Smooth muscle cell (in vitro differentiated cells): ENCODE measurements at regions not wholly inside any gene's neighbourhood (a gene's known extent, or its start where the extent isn't known, plus 50 kb on each side); places are given as distances from the start of the nearest gene placed in this dataset.

ENCODE experiments used
- DNase-seq: peaks from one replicate; lab custom pipeline; 2025; ENCODE audit not compliant: unreplicated experiment; lab: John Stamatoyannopoulos, UW
- H2AFZ ChIP-seq: fragments of 200-600 bp; sonication (generic); 2 replicates; pipeline ENCODE4 v1.6.0; 2016; ENCODE audit warnings: antibody characterized with exemption, low read depth, mild to moderate bottlenecking
- H3F3A ChIP-seq: fragments of 200-600 bp; sonication (generic); 2 replicates; pipeline ENCODE4 v1.6.0; 2017; ENCODE audit warnings: antibody characterized with exemption, low read depth
- H3K27ac ChIP-seq: fragments of 200-600 bp; sonication (generic); 2 replicates; pipeline ENCODE4 v1.5.1; 2016; ENCODE audit warnings: low read depth, mild to moderate bottlenecking
- H3K27me3 ChIP-seq: fragments of 200-600 bp; sonication (generic); 2 replicates; pipeline ENCODE4 v1.6.1; 2016; ENCODE audit warnings: low read depth, mild to moderate bottlenecking
- H3K36me3 ChIP-seq: fragments of 200-600 bp; sonication (generic); 2 replicates; pipeline ENCODE4 v1.5.1; 2016; ENCODE audit warnings: low read depth
- H3K4me1 ChIP-seq: fragments of 200-600 bp; sonication (generic); 2 replicates; pipeline ENCODE4 v1.5.1; 2016; ENCODE audit warnings: low read depth
- H3K4me2 ChIP-seq: fragments of 200-600 bp; sonication (generic); 2 replicates; pipeline ENCODE4 v1.6.0; 2016; ENCODE audit warnings: mild to moderate bottlenecking
- H3K4me3 ChIP-seq: fragments of 200-600 bp; sonication (generic); 2 replicates; pipeline ENCODE4 v1.5.1; 2016; ENCODE audit warnings: mild to moderate bottlenecking
- H3K79me2 ChIP-seq: fragments of 200-600 bp; sonication (generic); 2 replicates; pipeline ENCODE4 v1.6.0; 2016; ENCODE audit warnings: low read depth, mild to moderate bottlenecking
- H3K9ac ChIP-seq: fragments of 200-600 bp; sonication (generic); 2 replicates; pipeline ENCODE4 v1.6.0; 2016; ENCODE audit warnings: low read depth
- H3K9me3 ChIP-seq: fragments of 200-600 bp; sonication (generic); replicated peaks from 2 replicates; pipeline ENCODE4 v1.5.1; 2016; ENCODE audit warnings: low read depth
- H4K20me1 ChIP-seq: fragments of 200-600 bp; sonication (generic); 2 replicates; pipeline ENCODE4 v1.6.0; 2016; ENCODE audit warnings: low read depth
- WGBS: methylation state at CpG from one replicate; pipeline ENCODE4 v1.1.7; 2016; ENCODE audit warnings: low lambda C conversion rate; 5-methylcytosine and 5-hydroxymethylcytosine counted together
- TF ChIP-seq, protein P1 (sequence below): fragments of 200-600 bp; sonication (generic); IDR thresholded peaks from 2 replicates; pipeline ENCODE4 v1.5.1; 2017; ENCODE audit warnings: borderline replicate concordance, mild to moderate bottlenecking, antibody characterized with exemption; ENCODE audit not compliant: insufficient read depth, poor library complexity, severe bottlenecking

DNA sequence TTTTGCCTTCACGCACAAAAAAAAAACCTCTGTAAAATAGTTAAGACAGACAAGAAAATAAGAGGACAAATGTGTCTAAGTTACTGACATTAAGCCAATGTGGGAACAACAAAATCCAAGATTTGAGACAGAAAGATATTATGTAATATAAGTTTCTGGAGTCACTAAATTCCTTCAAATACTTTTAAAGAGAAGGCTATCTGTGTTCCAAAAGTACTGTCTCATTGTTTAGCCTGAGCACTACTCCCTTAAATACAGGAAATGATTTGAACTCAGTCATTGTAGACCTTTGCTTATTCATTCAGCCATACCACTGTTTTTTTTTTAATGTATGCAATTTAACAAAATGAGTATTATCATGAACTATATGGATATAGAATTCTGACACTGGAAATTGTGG lies 82.7 kb upstream of the KITLG start:
- Histone ChIP-seq H3K4me2 (no peak overlapping the region), H3K4me1 (no peaks in the 10 kb centered on the region), H3K27ac (no peak overlapping the region), H3K4me3 (no peak overlapping the region), H2AFZ (no peak overlapping the region), H3K36me3 (no peaks in the 10 kb centered on the region), H3F3A (no peaks in the 10 kb centered on the region), H3K27me3 (no peaks in the 10 kb centered on the region), H3K79me2 (no peaks in the 10 kb centered on the region), H4K20me1 (no peaks in the 10 kb centered on the region), H3K9ac (no peak overlapping the region), H3K9me3 (no peaks in the 10 kb centered on the region)
- 87% methylated on average over 1 of the region's 1 CpG for WGBS
- TF ChIP-seq, protein P1, sequence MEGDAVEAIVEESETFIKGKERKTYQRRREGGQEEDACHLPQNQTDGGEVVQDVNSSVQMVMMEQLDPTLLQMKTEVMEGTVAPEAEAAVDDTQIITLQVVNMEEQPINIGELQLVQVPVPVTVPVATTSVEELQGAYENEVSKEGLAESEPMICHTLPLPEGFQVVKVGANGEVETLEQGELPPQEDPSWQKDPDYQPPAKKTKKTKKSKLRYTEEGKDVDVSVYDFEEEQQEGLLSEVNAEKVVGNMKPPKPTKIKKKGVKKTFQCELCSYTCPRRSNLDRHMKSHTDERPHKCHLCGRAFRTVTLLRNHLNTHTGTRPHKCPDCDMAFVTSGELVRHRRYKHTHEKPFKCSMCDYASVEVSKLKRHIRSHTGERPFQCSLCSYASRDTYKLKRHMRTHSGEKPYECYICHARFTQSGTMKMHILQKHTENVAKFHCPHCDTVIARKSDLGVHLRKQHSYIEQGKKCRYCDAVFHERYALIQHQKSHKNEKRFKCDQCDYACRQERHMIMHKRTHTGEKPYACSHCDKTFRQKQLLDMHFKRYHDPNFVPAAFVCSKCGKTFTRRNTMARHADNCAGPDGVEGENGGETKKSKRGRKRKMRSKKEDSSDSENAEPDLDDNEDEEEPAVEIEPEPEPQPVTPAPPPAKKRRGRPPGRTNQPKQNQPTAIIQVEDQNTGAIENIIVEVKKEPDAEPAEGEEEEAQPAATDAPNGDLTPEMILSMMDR: no peak
- no peak for DNase-seq

DNA sequence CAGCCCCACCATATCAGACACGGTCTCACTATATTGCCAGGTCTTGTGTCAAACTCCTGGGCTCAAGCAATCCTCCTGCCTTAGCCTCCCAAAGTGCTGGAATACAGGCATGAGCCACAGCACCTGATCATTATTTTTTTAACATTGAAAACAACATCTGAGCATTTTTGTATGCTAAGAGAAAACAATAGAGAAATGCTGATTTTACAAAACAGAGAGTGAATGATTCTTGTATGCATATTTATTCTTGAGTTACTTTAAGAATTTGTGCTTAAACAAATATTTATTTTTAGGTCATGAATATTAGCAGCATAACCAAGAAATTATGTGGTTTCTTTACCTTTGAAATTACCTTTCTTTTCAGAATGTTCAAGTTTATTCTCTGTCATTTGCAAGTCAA lies 81.8 kb upstream of the KITLG start:
- Histone ChIP-seq H3K9me3 (no peaks in the 10 kb centered on the region), H3K79me2 (no peaks in the 10 kb centered on the region), H3K9ac (no peak overlapping the region), H3F3A (no peaks in the 10 kb centered on the region), H3K4me2 (no peak overlapping the region), H3K27ac (no peak overlapping the region), H2AFZ (no peak overlapping the region), H3K36me3 (no peaks in the 10 kb centered on the region), H4K20me1 (no peaks in the 10 kb centered on the region), H3K4me3 (no peak overlapping the region), H3K27me3 (no peaks in the 10 kb centered on the region), H3K4me1 (no peaks in the 10 kb centered on the region)
- 100% methylated on average over 1 of the region's 1 CpG for WGBS
- no peak for DNase-seq
- TF ChIP-seq, protein P1: no peak

DNA sequence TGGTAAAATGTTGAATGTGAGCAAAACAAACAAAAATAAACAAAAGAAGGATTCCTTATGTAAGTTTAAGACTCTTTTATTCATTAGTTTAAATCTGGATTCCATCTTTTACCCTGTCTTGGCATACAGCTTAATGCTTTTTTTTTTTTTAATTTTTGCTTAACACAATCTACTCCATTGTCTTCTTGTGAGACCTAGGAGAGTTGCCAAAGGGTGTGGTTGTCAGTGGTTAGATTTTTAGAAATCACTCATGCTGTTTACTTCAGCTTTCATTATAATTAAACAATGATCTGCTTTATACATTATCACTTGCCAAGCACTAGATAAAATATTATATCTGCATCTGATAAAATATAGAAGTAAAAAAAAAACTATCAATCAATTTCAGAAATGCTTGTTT lies 77.7 kb upstream of the KITLG start:
- TF ChIP-seq, protein P1: no peak
- H3K79me2 ChIP-seq: no peaks in the 10 kb centered on the region
- no peaks in the 10 kb centered on the region for H3K9me3 ChIP-seq
- H3K4me2 ChIP-seq: no peak overlapping the region
- no peak overlapping the region for H2AFZ ChIP-seq
- H4K20me1 ChIP-seq: no peaks in the 10 kb centered on the region
- H3F3A ChIP-seq: no peaks in the 10 kb centered on the region
- no peak overlapping the region for H3K4me3 ChIP-seq
- H3K27ac ChIP-seq: no peak overlapping the region
- no peaks in the 10 kb centered on the region for H3K36me3 ChIP-seq
- H3K9ac ChIP-seq: no peak overlapping the region
- no peak for DNase-seq
- no peaks in the 10 kb centered on the region for H3K27me3 ChIP-seq
- H3K4me1 ChIP-seq: no peaks in the 10 kb centered on the region

DNA sequence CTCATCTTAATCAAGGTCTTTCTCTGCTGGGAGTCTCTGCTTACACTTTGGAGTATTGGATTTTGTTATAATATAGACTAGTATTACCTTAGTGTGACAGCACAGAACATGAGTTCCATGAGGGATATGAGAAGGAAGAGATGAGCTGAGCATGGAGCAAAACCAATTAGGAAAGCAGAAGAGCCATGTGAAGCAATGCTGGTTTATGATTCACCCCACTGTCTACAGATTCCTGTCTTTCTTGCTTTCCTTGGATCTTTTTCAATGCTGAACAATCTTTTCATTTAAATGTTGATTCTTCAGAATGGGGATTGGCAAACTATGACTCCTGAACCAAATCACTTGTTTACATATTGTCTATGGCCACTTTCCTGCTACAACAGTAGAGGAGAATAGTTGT lies 70.4 kb upstream of the KITLG start:
- H3K79me2 ChIP-seq: no peaks in the 10 kb centered on the region
- no peak overlapping the region for H3K9ac ChIP-seq
- DNase-seq: no peak
- H3K4me2 ChIP-seq: no peak overlapping the region
- H4K20me1 ChIP-seq: no peaks in the 10 kb centered on the region
- TF ChIP-seq, protein P1: no peak
- no peaks in the 10 kb centered on the region for H3K4me1 ChIP-seq
- no peaks in the 10 kb centered on the region for H3K9me3 ChIP-seq
- no peak overlapping the region for H2AFZ ChIP-seq
- no peak overlapping the region for H3K4me3 ChIP-seq
- no peaks in the 10 kb centered on the region for H3F3A ChIP-seq
- H3K27me3 ChIP-seq: no peaks in the 10 kb centered on the region
- no peaks in the 10 kb centered on the region for H3K36me3 ChIP-seq
- no peak overlapping the region for H3K27ac ChIP-seq
